SK-N-SH (cell line): ENCODE measurements at regions not wholly inside any gene's neighbourhood (a gene's known extent, or its start where the extent isn't known, plus 50 kb on each side); places are given as distances from the start of the nearest gene placed in this dataset.
"Not testable (repeated sequence)": the region's sequence is repeated elsewhere in the genome, so short reads cannot be mapped to it uniquely, and the experiment has no call there.

Experiments
- CTCF ChIA-PET: fragments of 300-600, 350-600 bp; formaldehyde crosslinking; extraction: SDS; loops from one replicate; lab custom pipeline; 2021; lab: Yijun Ruan, JAX
- POLR2A ChIA-PET: fragments of 350-600 bp; sonication (Branson Sonifier 250); formaldehyde crosslinking; extraction: SDS; loops from one replicate; lab custom pipeline; 2020; ENCODE audit warnings: antibody characterized with exemption, inconsistent platforms; lab: Yijun Ruan, JAX
- DNase-seq: peaks from one replicate; pipeline ENCODE4 v3.0.0; 2012
- H2AFZ ChIP-seq: fragments of 200-600 bp; sonication (generic); 2 replicates; pipeline ENCODE4 v1.8.1; 2016; ENCODE audit warnings: antibody characterized with exemption, mild to moderate bottlenecking, low read depth
- H3F3A ChIP-seq: fragments of 200-600 bp; sonication (generic); replicated peaks from 2 replicates; pipeline ENCODE3; 2016; ENCODE audit warnings: antibody characterized with exemption, mild to moderate bottlenecking; ENCODE audit not compliant: insufficient read depth
- H3K27ac ChIP-seq, 2 experiments: fragments of 200-500 bp in 1 of 2; fragments of 200-600 bp in 1 of 2; sonication (Bioruptor generic) in 1 of 2; sonication (generic), shearing (Covaris generic) in 1 of 2; 2 replicates each; pipeline versions ENCODE4 v1.5.1 to v1.6.1; 2014 to 2016; ENCODE audit warnings: low read depth in 2 of 2, inconsistent platforms in 1 of 2, low read length in 1 of 2, mild to moderate bottlenecking in 1 of 2, mixed read lengths in 1 of 2
- H3K27me3 ChIP-seq: fragments of 200-600 bp; sonication (generic), shearing (Covaris generic); 2 replicates; pipeline ENCODE4 v1.6.1; 2016; ENCODE audit warnings: mixed run types; ENCODE audit not compliant: insufficient read depth
- H3K36me3 ChIP-seq, 2 experiments: fragments of 200-500 bp in 1 of 2; fragments of 200-600 bp in 1 of 2; sonication (Bioruptor generic) in 1 of 2; sonication (generic) in 1 of 2; replicated peaks in 1 of 2; 2 replicates each; pipeline versions ENCODE3 to v1.5.1; 2014 to 2016; ENCODE audit warnings: low read length in 1 of 2, mild to moderate bottlenecking in 1 of 2; ENCODE audit not compliant: insufficient read depth in 2 of 2, control insufficient read depth in 1 of 2
- H3K4me1 ChIP-seq, 2 experiments: fragments of 200-500 bp in 1 of 2; fragments of 200-600 bp in 1 of 2; sonication (Bioruptor generic) in 1 of 2; sonication (generic), shearing (Covaris generic) in 1 of 2; 2 replicates each; pipeline versions ENCODE4 v1.5.1 to v1.6.1; 2014 to 2016; ENCODE audit warnings: low read depth in 1 of 2, low read length in 1 of 2, mixed run types in 1 of 2; ENCODE audit not compliant: insufficient read depth in 2 of 2, control insufficient read depth in 1 of 2
- H3K4me2 ChIP-seq: fragments of 200-600 bp; sonication (generic), shearing (Covaris generic); 2 replicates; pipeline ENCODE4 v1.6.1; 2017; ENCODE audit warnings: mixed run types
- H3K4me3 ChIP-seq, 2 experiments: fragments of 200-500 bp in 1 of 2; fragments of 200-600 bp in 1 of 2; sonication (Bioruptor generic) in 1 of 2; sonication (generic), shearing (Covaris generic) in 1 of 2; 2 replicates each; pipeline versions ENCODE4 v1.5.1 to v1.8.1; 2014 to 2016; ENCODE audit warnings: low read depth in 2 of 2, inconsistent platforms in 1 of 2, low read length in 1 of 2, mild to moderate bottlenecking in 1 of 2, mixed read lengths in 1 of 2, moderate library complexity in 1 of 2
- H3K79me2 ChIP-seq: fragments of 200-600 bp; sonication (generic); 2 replicates; pipeline ENCODE4 v1.8.1; 2017; ENCODE audit warnings: mild to moderate bottlenecking; ENCODE audit not compliant: insufficient read depth
- H3K9ac ChIP-seq: fragments of 200-600 bp; sonication (generic); 2 replicates; pipeline ENCODE4 v1.6.1; 2017; ENCODE audit warnings: mixed run types
- H3K9me2 ChIP-seq: fragments of 200-600 bp; sonication (generic); 2 replicates; pipeline ENCODE4 v1.6.1; 2017; ENCODE audit warnings: mixed run types
- H3K9me3 ChIP-seq: fragments of 200-600 bp; sonication (generic); 2 replicates; pipeline ENCODE4 v1.6.1; 2017; ENCODE audit warnings: mixed run types, mild to moderate bottlenecking, moderate library complexity
- H4K20me1 ChIP-seq: fragments of 200-600 bp; sonication (generic); 2 replicates; pipeline ENCODE4 v1.6.1; 2017; ENCODE audit warnings: mild to moderate bottlenecking, mixed run types; ENCODE audit not compliant: insufficient read depth
- CHD2 ChIP-seq: fragments of 150-350 bp; IDR thresholded peaks from 2 replicates; pipeline ENCODE4 v1.6.1; 2018; ENCODE audit warnings: low read length; ENCODE audit not compliant: partially characterized antibody
- FOSL2 ChIP-seq: IDR thresholded peaks from 2 replicates; pipeline ENCODE4 v1.4.0; 2012; ENCODE audit warnings: low read depth, mild to moderate bottlenecking, moderate library complexity, borderline replicate concordance
- FOXJ3 ChIP-seq: sonication (generic); formaldehyde crosslinking; IDR thresholded peaks from 2 replicates; pipeline ENCODE4 v1.5.1; 2020; ENCODE audit warnings: mild to moderate bottlenecking, missing genetic modification reagents
- GABPA ChIP-seq: IDR thresholded peaks from 2 replicates; pipeline ENCODE4 v1.4.0; 2012; ENCODE audit warnings: low read depth, mild to moderate bottlenecking
- MEF2A ChIP-seq: IDR thresholded peaks from 2 replicates; pipeline ENCODE4 v1.4.0; 2012; ENCODE audit warnings: low read depth, borderline replicate concordance
- PBX3 ChIP-seq: IDR thresholded peaks from 2 replicates; pipeline ENCODE4; 2012
- POLR2AphosphoS5 ChIP-seq: IDR thresholded peaks from 2 replicates; pipeline ENCODE4 v1.6.1; 2012; ENCODE audit warnings: low read depth, low read length
- RAD21 ChIP-seq: IDR thresholded peaks from 2 replicates; pipeline ENCODE4 v1.6.1; 2012; ENCODE audit warnings: mild to moderate bottlenecking, low read length
- RCOR1 ChIP-seq: fragments of 150-350 bp; IDR thresholded peaks from 2 replicates; pipeline ENCODE4 v1.6.1; 2017; ENCODE audit warnings: antibody characterized with exemption, low read length
- RFX5 ChIP-seq: IDR thresholded peaks from 2 replicates; pipeline ENCODE4 v1.6.1; 2012; ENCODE audit warnings: mild to moderate bottlenecking, improper control_type of control experiment, low read length
- SIN3A ChIP-seq: IDR thresholded peaks from 2 replicates; pipeline ENCODE4 v1.6.1; 2012; ENCODE audit warnings: low read depth, mild to moderate bottlenecking, low read length, moderate library complexity, borderline replicate concordance
- TAF1 ChIP-seq: IDR thresholded peaks from 2 replicates; pipeline ENCODE4 v1.6.1; 2012; ENCODE audit warnings: low read depth, mild to moderate bottlenecking, low read length, moderate library complexity, borderline replicate concordance
- USF1 ChIP-seq: IDR thresholded peaks from 2 replicates; pipeline ENCODE4 v1.4.0; 2012; ENCODE audit warnings: low read depth, borderline replicate concordance
- USF2 ChIP-seq: fragments of 150-350 bp; IDR thresholded peaks from 2 replicates; pipeline ENCODE4 v1.6.1; 2017; ENCODE audit warnings: antibody characterized with exemption, low read length, low read depth, borderline replicate concordance
- YY1 ChIP-seq: IDR thresholded peaks from 2 replicates; pipeline ENCODE4 v1.4.0; 2012; ENCODE audit warnings: low read depth, mild to moderate bottlenecking
- WGBS: methylation state at CpG from one replicate; pipeline ENCODE4 v1.1.6; 2017; ENCODE audit warnings: low lambda C conversion rate; 5-methylcytosine and 5-hydroxymethylcytosine counted together
- TF ChIP-seq, protein P1 (sequence below): fragments of 150-350 bp; IDR thresholded peaks from 2 replicates; pipeline ENCODE4 v1.6.1; 2016; ENCODE audit warnings: mild to moderate bottlenecking, low read depth, low read length
- TF ChIP-seq, protein P2 (sequence below): IDR thresholded peaks from 2 replicates; pipeline ENCODE4 v1.4.0; 2012; ENCODE audit warnings: low read depth

DNA sequence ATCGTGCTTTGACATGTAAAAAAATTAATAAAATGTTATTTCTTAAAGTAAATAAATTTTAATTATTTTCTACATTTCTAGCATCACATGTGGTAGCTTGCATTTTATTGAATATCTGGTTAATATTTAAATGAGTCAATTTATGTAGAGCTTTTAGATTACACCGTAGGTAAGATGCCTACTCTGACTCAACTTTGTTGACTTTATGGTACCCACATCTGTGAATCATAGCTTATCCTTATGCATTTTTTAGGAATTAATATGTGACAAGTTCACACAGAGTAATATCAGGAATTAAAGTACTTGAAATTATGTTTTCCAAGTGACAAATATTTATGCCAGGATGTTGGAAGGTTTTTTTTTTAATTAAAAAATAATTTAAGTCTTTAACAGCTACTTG lies 120.7 kb downstream of the LEPR start (continued):
- TF ChIP-seq PBX3 (no peak), RFX5 (no peak), SIN3A (no peak), FOSL2 (no peak), MEF2A (no peak), POLR2AphosphoS5 (no peak)

GRCh38 chr1:65541865-65542264 lies 121.4 kb downstream of the LEPR start:
- Histone ChIP-seq H3K36me3 (no peaks in the 10 kb centered on the region), H3K4me2 (no peak overlapping the region), H3K9me3 (no peaks in the 10 kb centered on the region), H4K20me1 (no peaks in the 10 kb centered on the region), H3K4me1 (no peaks in the 10 kb centered on the region; a peak in 2 of 4 replicates), H2AFZ (no peak overlapping the region), H3K4me3 (no peak overlapping the region), H3K79me2 (no peaks in the 10 kb centered on the region)
- DNase-seq = no peak
- CTCF ChIA-PET = no interaction called here
- TF ChIP-seq, protein P1, sequence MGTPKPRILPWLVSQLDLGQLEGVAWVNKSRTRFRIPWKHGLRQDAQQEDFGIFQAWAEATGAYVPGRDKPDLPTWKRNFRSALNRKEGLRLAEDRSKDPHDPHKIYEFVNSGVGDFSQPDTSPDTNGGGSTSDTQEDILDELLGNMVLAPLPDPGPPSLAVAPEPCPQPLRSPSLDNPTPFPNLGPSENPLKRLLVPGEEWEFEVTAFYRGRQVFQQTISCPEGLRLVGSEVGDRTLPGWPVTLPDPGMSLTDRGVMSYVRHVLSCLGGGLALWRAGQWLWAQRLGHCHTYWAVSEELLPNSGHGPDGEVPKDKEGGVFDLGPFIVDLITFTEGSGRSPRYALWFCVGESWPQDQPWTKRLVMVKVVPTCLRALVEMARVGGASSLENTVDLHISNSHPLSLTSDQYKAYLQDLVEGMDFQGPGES = no peak
- no peak for TF ChIP-seq RCOR1
- no peak for TF ChIP-seq TAF1
- no peak for TF ChIP-seq GABPA
- TF ChIP-seq, protein P2, sequence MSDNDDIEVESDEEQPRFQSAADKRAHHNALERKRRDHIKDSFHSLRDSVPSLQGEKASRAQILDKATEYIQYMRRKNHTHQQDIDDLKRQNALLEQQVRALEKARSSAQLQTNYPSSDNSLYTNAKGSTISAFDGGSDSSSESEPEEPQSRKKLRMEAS = no peak
- TF ChIP-seq PBX3 = no peak
- TF ChIP-seq RAD21 = no peak
- TF ChIP-seq SIN3A = no peak
- no peak for TF ChIP-seq USF1
- TF ChIP-seq RFX5 = no peak
- TF ChIP-seq FOSL2 = no peak
- TF ChIP-seq CHD2 = no peak
- no peak for TF ChIP-seq USF2
- no peak for TF ChIP-seq YY1
- TF ChIP-seq FOXJ3 = no peak
- TF ChIP-seq, all 33 proteins: peak for 0
- H3K27me3 ChIP-seq = no peaks in the 10 kb centered on the region
- POLR2A ChIA-PET = no interaction called here
- no peaks in the 10 kb centered on the region for H3F3A ChIP-seq
- no peak overlapping the region for H3K9ac ChIP-seq
- no peak overlapping the region for H3K27ac ChIP-seq
- no peaks in the 10 kb centered on the region for H3K9me2 ChIP-seq

- POLR2A ChIA-PET, H3K4me1 ChIP-seq, H3K9ac ChIP-seq, H3F3A ChIP-seq, H3K27me3 ChIP-seq, DNase-seq, H3K79me2 ChIP-seq, H2AFZ ChIP-seq, CTCF ChIA-PET, H3K9me2 ChIP-seq, H3K9me3 ChIP-seq, H3K36me3 ChIP-seq, H3K4me3 ChIP-seq, H4K20me1 ChIP-seq, H3K27ac ChIP-seq, H3K4me2 ChIP-seq: not testable (repeated sequence)
- WGBS = 57% methylated on average over 1 of the region's 1 CpG
Observed at GRCh38 chr1:65542592-65542991, 122.1 kb downstream of the LEPR start.
